PC-9 (cell line): ENCODE measurements at regions not wholly inside any gene's neighbourhood (a gene's known extent, or its start where the extent isn't known, plus 50 kb on each side); places are given as distances from the start of the nearest gene placed in this dataset.

ENCODE experiments used
- BruUV-seq: library from RNA; stranded (reverse); fragments of 400-500 nt; replicated peaks from 2 replicates; lab custom pipeline; 2021; lab: Mats Ljungman, UMichigan
- CTCF ChIA-PET: fragments of 300-600 bp; sonication (Branson Sonifier 250); formaldehyde crosslinking; loops from one replicate; lab custom pipeline; 2022; ENCODE audit warnings: antibody characterized with exemption; lab: Charles Lee
- POLR2A ChIA-PET: fragments of 300-600 bp; sonication (Branson Sonifier 250); formaldehyde crosslinking; loops from one replicate; lab custom pipeline; 2022; ENCODE audit warnings: antibody characterized with exemption; ENCODE audit not compliant: unreplicated experiment; lab: Charles Lee
- DNase-seq, 2 experiments: peaks; one replicate each; pipeline versions ENCODE4 v3.0.0 to v3.0.0-alpha.2; 2015 to 2022; ENCODE audit warnings: mixed read lengths in 1 of 2
- H2AFZ ChIP-seq: fragments of 200-600 bp; sonication (generic); 2 replicates; pipeline ENCODE4 v1.8.1; 2017; ENCODE audit warnings: antibody characterized with exemption
- H3F3A ChIP-seq: fragments of 200-600 bp; sonication (generic); 2 replicates; pipeline ENCODE4 v1.8.1; 2017; ENCODE audit warnings: antibody characterized with exemption, mild to moderate bottlenecking, low read depth; ENCODE audit not compliant: insufficient read depth
- H3K27ac ChIP-seq: fragments of 200-600 bp; sonication (generic); 2 replicates; pipeline ENCODE4 v1.6.1; 2016; ENCODE audit warnings: mixed run types
- H3K27me3 ChIP-seq: fragments of 200-600 bp; sonication (generic); 2 replicates; pipeline ENCODE4 v1.6.1; 2016; ENCODE audit warnings: low read depth, mixed run types; ENCODE audit not compliant: insufficient read depth
- H3K36me3 ChIP-seq: fragments of 200-600 bp; sonication (generic); 2 replicates; pipeline ENCODE4 v1.6.1; 2016; ENCODE audit warnings: low read depth, mixed run types
- H3K4me1 ChIP-seq: fragments of 200-600 bp; sonication (generic); replicated peaks from 2 replicates; pipeline ENCODE4 v1.6.1; 2016; ENCODE audit warnings: mixed run types; ENCODE audit not compliant: insufficient read depth
- H3K4me2 ChIP-seq: fragments of 200-600 bp; sonication (generic); 2 replicates; pipeline ENCODE4 v1.6.1; 2017; ENCODE audit warnings: mixed run types
- H3K4me3 ChIP-seq: fragments of 200-600 bp; sonication (generic); 2 replicates; pipeline ENCODE4 v1.6.1; 2016; ENCODE audit warnings: mixed run types
- H3K79me2 ChIP-seq: fragments of 200-600 bp; sonication (generic); 2 replicates; pipeline ENCODE4 v1.6.1; 2017; ENCODE audit warnings: low read depth, mixed run types
- H3K9me2 ChIP-seq: fragments of 200-600 bp; sonication (generic); 2 replicates; pipeline ENCODE4 v1.8.1; 2017; ENCODE audit warnings: mild to moderate bottlenecking; ENCODE audit not compliant: insufficient read depth
- H3K9me3 ChIP-seq: fragments of 200-600 bp; sonication (generic); 2 replicates; pipeline ENCODE4 v1.8.1; 2016; ENCODE audit warnings: low read depth; ENCODE audit not compliant: insufficient read depth
- H4K20me1 ChIP-seq: fragments of 200-600 bp; sonication (generic); 2 replicates; pipeline ENCODE4 v1.8.1; 2017; ENCODE audit not compliant: insufficient read depth
- EZH2 ChIP-seq: fragments of 200-600 bp; sonication (generic); IDR thresholded peaks from 2 replicates; pipeline ENCODE4 v1.8.0; 2017; ENCODE audit warnings: antibody characterized with exemption, low read depth
- intact Hi-C: fragments of 100-400 bp; cut with micrococcal nuclease; formaldehyde crosslinking; loops from one replicate; pipeline ENCODE4 v1.10.0; 2022; ENCODE audit not compliant: unreplicated experiment
- TF ChIP-seq, protein P1 (sequence below): fragments of 200-600 bp; sonication (generic); conservative IDR thresholded peaks from 2 replicates; pipeline ENCODE4 v1.6.1; 2017; ENCODE audit warnings: mixed run types, antibody characterized with exemption, mild to moderate bottlenecking, moderate library complexity

- Histone ChIP-seq H4K20me1 (no peaks in the 10 kb centered on the region), H3K9me2 (no peaks in the 10 kb centered on the region), H2AFZ (no peak overlapping the region), H3K4me3 (no peak overlapping the region), H3K9me3 (no peaks in the 10 kb centered on the region; the same call in 1 of the 2 replicates), H3K79me2 (no peaks in the 10 kb centered on the region), H3K4me2 (no peak overlapping the region), H3K27ac (no peak overlapping the region), H3F3A (no peaks in the 10 kb centered on the region), H3K36me3 (no peaks in the 10 kb centered on the region), H3K27me3 (no peaks in the 10 kb centered on the region), H3K4me1 (peaks cover 12% of the 10 kb centered on the region)
- ChIA-PET CTCF (no interaction called here), POLR2A (no interaction called here)
- intact Hi-C loops = no loop called here
- BruUV-seq = no TSS peak
- TF ChIP-seq, protein P1, sequence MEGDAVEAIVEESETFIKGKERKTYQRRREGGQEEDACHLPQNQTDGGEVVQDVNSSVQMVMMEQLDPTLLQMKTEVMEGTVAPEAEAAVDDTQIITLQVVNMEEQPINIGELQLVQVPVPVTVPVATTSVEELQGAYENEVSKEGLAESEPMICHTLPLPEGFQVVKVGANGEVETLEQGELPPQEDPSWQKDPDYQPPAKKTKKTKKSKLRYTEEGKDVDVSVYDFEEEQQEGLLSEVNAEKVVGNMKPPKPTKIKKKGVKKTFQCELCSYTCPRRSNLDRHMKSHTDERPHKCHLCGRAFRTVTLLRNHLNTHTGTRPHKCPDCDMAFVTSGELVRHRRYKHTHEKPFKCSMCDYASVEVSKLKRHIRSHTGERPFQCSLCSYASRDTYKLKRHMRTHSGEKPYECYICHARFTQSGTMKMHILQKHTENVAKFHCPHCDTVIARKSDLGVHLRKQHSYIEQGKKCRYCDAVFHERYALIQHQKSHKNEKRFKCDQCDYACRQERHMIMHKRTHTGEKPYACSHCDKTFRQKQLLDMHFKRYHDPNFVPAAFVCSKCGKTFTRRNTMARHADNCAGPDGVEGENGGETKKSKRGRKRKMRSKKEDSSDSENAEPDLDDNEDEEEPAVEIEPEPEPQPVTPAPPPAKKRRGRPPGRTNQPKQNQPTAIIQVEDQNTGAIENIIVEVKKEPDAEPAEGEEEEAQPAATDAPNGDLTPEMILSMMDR = 0 out of 2 replicates have a peak, but pooled peaks have one; percentile 13
- TF ChIP-seq EZH2 = no peak
- DNase-seq = no peak
Measured at GRCh38 chr6:156416391-156416790, 360.8 kb upstream of the ARID1B start.

GRCh38 chr6:156413154-156413553, 364.0 kb upstream of the ARID1B start:
- no peaks in the 10 kb centered on the region for H3K36me3 ChIP-seq
- H3K9me2 ChIP-seq = no peaks in the 10 kb centered on the region
- no peaks in the 10 kb centered on the region for H4K20me1 ChIP-seq
- H3K9me3 ChIP-seq = no peaks in the 10 kb centered on the region; the same call in 1 of the 2 replicates
- H3K27me3 ChIP-seq = no peaks in the 10 kb centered on the region
- H3K79me2 ChIP-seq = no peaks in the 10 kb centered on the region
- no peak overlapping the region for H3K27ac ChIP-seq
- BruUV-seq = no TSS peak
- POLR2A ChIA-PET = no interaction called here
- no peak overlapping the region for H3K4me2 ChIP-seq
- H3K4me3 ChIP-seq = no peak overlapping the region
- CTCF ChIA-PET = no interaction called here
- no peak for TF ChIP-seq EZH2
- TF ChIP-seq, protein P1 = no peak
- no peak for DNase-seq
- no peak overlapping the region for H2AFZ ChIP-seq
- H3K4me1 ChIP-seq = 0 out of 2 replicates have a peak, but pooled peaks cover 3% of the 10 kb centered on the region
- intact Hi-C loops = no loop called here
- H3F3A ChIP-seq = no peaks in the 10 kb centered on the region

GRCh38 chr6:156410649-156411048, 366.5 kb upstream of the ARID1B start:
- Histone ChIP-seq H3K27me3 (no peaks in the 10 kb centered on the region), H3K4me1 (no peaks in the 10 kb centered on the region), H2AFZ (no peak overlapping the region), H3K79me2 (no peaks in the 10 kb centered on the region), H3K4me2 (no peak overlapping the region), H3K36me3 (no peaks in the 10 kb centered on the region), H3F3A (no peaks in the 10 kb centered on the region), H3K9me2 (no peaks in the 10 kb centered on the region), H3K9me3 (no peaks in the 10 kb centered on the region; the same call in 1 of the 2 replicates), H4K20me1 (no peaks in the 10 kb centered on the region), H3K27ac (no peak overlapping the region), H3K4me3 (no peak overlapping the region)
- CTCF ChIA-PET = no interaction called here
- intact Hi-C loops = no loop called here
- BruUV-seq = no TSS peak
- POLR2A ChIA-PET = no interaction called here
- no peak for DNase-seq
- TF ChIP-seq EZH2 = no peak
- TF ChIP-seq, protein P1 = no peak; the same call in 1 of the 2 replicates
